GM12878 (cell line): ENCODE measurements at regions not wholly inside any gene's neighbourhood (a gene's known extent, or its start where the extent isn't known, plus 50 kb on each side); places are given as distances from the start of the nearest gene placed in this dataset.

ENCODE experiments used
- ASH2L ChIP-seq: fragments of 300-600, 200-600 bp; sonication (generic); IDR thresholded peaks from 2 replicates; pipeline ENCODE4 v1.6.1; 2017; ENCODE audit warnings: low read depth, mild to moderate bottlenecking, borderline replicate concordance
- ESRRA ChIP-seq: IDR thresholded peaks from 2 replicates; pipeline ENCODE4 v1.6.1; 2012; ENCODE audit warnings: mild to moderate bottlenecking, low read length, improper control_type of control experiment
- HDGF ChIP-seq: fragments of 450-650 bp; IDR thresholded peaks from 2 replicates; pipeline ENCODE4 v1.6.1; 2016; ENCODE audit warnings: antibody characterized with exemption
- NFYA ChIP-seq: IDR thresholded peaks from 2 replicates; pipeline ENCODE4 v1.6.1; 2011; ENCODE audit warnings: low read depth, mild to moderate bottlenecking, low read length, improper control_type of control experiment, borderline replicate concordance
- POLR2A ChIP-seq: IDR thresholded peaks from 2 replicates; pipeline ENCODE4 v1.6.1; 2011; ENCODE audit warnings: low read depth, mild to moderate bottlenecking, low read length
- SIX5 ChIP-seq: IDR thresholded peaks from 2 replicates; pipeline ENCODE4 v1.6.1; 2011; ENCODE audit warnings: mild to moderate bottlenecking, low read depth, low read length, moderate library complexity; ENCODE audit not compliant: severe bottlenecking
- SMARCA5 ChIP-seq: fragments of 450-650 bp; IDR thresholded peaks from 2 replicates; pipeline ENCODE4 v1.6.1; 2017; ENCODE audit warnings: mild to moderate bottlenecking
- SREBF1 ChIP-seq: IDR thresholded peaks from 2 replicates; pipeline ENCODE4 v1.6.1; 2012; ENCODE audit warnings: mild to moderate bottlenecking, low read length
- SREBF2 ChIP-seq: IDR thresholded peaks from 2 replicates; pipeline ENCODE4 v1.6.1; 2012; ENCODE audit warnings: mild to moderate bottlenecking, low read length
- STAT1 ChIP-seq: fragments of 450-650 bp; conservative IDR thresholded peaks from 2 replicates; pipeline ENCODE4 v1.6.1; 2014; ENCODE audit warnings: antibody characterized with exemption, mild to moderate bottlenecking
- TF ChIP-seq, protein P1 (sequence below): IDR thresholded peaks from 2 replicates; pipeline ENCODE4 v1.6.1; 2012; ENCODE audit warnings: low read length, inconsistent platforms
- TF ChIP-seq, protein P2 (sequence below): IDR thresholded peaks from 2 replicates; pipeline ENCODE4 v1.6.1; 2012; ENCODE audit warnings: low read depth, low read length, improper control_type of control experiment
- TF ChIP-seq, protein P3 (sequence below): fragments of 150-350 bp; IDR thresholded peaks from 2 replicates; pipeline ENCODE4 v1.6.1; 2016; ENCODE audit warnings: low read depth, low read length

DNA sequence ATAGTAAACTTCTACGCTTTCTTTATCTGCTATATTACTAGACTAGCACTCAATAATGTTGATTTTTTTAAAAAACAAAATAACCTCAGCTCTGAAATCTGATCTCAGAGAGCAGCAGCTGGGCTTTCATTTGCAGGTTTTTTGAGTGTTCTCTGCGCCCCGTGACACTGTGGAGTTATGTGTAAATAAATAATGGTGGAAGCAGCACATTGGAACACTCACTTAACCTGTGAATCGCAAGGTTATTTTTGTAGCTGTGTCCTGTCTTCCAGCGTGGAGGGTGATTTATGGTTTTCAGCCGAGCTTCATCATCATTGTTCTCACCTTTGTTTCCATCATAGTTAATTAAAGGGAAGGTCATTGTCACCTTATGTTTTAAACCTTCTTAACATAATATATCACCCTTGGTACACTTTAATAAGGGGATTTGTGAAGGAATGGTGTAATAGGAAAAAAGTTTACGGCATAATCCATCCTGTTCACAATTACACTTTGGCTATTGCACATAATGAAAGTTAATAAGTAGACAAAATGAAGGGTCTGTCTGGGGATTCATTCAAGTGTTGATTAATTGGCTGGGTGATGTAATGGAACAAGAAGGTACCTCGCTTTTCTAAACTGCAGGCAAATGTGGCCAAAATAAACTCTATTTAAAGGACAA is 493.3 kb upstream of the ADAMTS16 start (continued):
- TF ChIP-seq ESRRA, result no peak
- TF ChIP-seq, protein P1, sequence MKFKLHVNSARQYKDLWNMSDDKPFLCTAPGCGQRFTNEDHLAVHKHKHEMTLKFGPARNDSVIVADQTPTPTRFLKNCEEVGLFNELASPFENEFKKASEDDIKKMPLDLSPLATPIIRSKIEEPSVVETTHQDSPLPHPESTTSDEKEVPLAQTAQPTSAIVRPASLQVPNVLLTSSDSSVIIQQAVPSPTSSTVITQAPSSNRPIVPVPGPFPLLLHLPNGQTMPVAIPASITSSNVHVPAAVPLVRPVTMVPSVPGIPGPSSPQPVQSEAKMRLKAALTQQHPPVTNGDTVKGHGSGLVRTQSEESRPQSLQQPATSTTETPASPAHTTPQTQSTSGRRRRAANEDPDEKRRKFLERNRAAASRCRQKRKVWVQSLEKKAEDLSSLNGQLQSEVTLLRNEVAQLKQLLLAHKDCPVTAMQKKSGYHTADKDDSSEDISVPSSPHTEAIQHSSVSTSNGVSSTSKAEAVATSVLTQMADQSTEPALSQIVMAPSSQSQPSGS, result no peak
- TF ChIP-seq, protein P2, sequence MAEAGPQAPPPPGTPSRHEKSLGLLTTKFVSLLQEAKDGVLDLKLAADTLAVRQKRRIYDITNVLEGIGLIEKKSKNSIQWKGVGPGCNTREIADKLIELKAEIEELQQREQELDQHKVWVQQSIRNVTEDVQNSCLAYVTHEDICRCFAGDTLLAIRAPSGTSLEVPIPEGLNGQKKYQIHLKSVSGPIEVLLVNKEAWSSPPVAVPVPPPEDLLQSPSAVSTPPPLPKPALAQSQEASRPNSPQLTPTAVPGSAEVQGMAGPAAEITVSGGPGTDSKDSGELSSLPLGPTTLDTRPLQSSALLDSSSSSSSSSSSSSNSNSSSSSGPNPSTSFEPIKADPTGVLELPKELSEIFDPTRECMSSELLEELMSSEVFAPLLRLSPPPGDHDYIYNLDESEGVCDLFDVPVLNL, result no peak
- no peak for TF ChIP-seq STAT1
- TF ChIP-seq NFYA, result no peak
- no peak for TF ChIP-seq SIX5
- TF ChIP-seq, protein P3, sequence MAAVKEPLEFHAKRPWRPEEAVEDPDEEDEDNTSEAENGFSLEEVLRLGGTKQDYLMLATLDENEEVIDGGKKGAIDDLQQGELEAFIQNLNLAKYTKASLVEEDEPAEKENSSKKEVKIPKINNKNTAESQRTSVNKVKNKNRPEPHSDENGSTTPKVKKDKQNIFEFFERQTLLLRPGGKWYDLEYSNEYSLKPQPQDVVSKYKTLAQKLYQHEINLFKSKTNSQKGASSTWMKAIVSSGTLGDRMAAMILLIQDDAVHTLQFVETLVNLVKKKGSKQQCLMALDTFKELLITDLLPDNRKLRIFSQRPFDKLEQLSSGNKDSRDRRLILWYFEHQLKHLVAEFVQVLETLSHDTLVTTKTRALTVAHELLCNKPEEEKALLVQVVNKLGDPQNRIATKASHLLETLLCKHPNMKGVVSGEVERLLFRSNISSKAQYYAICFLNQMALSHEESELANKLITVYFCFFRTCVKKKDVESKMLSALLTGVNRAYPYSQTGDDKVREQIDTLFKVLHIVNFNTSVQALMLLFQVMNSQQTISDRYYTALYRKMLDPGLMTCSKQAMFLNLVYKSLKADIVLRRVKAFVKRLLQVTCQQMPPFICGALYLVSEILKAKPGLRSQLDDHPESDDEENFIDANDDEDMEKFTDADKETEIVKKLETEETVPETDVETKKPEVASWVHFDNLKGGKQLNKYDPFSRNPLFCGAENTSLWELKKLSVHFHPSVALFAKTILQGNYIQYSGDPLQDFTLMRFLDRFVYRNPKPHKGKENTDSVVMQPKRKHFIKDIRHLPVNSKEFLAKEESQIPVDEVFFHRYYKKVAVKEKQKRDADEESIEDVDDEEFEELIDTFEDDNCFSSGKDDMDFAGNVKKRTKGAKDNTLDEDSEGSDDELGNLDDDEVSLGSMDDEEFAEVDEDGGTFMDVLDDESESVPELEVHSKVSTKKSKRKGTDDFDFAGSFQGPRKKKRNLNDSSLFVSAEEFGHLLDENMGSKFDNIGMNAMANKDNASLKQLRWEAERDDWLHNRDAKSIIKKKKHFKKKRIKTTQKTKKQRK, result no peak
- no peak for TF ChIP-seq SREBF1
- TF ChIP-seq SREBF2, result no peak
- TF ChIP-seq POLR2A, result no peak
- no peak for TF ChIP-seq SMARCA5
- TF ChIP-seq HDGF, result no peak
- TF ChIP-seq ASH2L, result no peak
